22Rv1 (cell line): ENCODE measurements at regions not wholly inside any gene's neighbourhood (a gene's known extent, or its start where the extent isn't known, plus 50 kb on each side); places are given as distances from the start of the nearest gene placed in this dataset.

Experiments
- ZFX ChIP-seq: fragments of 450-650 bp; IDR thresholded peaks from 2 replicates; pipeline ENCODE4 v1.6.1; 2017; ENCODE audit warnings: antibody characterized with exemption, borderline replicate concordance
- TF ChIP-seq, protein P1 (sequence below): fragments of 450-650 bp; IDR thresholded peaks from 2 replicates; pipeline ENCODE4 v1.5.1; 2017; ENCODE audit warnings: mild to moderate bottlenecking

DNA sequence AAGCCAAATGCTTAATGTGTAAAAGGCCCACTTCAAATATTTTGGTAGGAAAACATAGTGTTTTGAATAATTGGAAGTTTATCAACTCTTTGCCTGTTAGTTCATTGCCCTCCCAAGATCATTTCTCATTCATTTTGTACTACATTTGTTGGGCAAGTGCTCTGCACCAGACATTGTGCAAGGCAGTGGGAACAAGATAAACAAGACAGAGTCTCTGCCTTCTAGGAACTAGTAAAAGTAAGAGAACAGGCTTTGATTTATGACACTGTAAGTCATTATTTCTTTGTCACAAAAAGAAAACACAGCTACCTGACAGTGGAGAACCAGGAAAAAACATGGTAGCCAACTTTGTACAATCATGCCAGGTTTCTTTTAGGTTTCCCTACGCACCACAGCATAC, 63.7 kb upstream of the PAM start:
- TF ChIP-seq, protein P1, sequence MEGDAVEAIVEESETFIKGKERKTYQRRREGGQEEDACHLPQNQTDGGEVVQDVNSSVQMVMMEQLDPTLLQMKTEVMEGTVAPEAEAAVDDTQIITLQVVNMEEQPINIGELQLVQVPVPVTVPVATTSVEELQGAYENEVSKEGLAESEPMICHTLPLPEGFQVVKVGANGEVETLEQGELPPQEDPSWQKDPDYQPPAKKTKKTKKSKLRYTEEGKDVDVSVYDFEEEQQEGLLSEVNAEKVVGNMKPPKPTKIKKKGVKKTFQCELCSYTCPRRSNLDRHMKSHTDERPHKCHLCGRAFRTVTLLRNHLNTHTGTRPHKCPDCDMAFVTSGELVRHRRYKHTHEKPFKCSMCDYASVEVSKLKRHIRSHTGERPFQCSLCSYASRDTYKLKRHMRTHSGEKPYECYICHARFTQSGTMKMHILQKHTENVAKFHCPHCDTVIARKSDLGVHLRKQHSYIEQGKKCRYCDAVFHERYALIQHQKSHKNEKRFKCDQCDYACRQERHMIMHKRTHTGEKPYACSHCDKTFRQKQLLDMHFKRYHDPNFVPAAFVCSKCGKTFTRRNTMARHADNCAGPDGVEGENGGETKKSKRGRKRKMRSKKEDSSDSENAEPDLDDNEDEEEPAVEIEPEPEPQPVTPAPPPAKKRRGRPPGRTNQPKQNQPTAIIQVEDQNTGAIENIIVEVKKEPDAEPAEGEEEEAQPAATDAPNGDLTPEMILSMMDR: no peak
- TF ChIP-seq ZFX: no peak
